Activated CD4-positive, alpha-beta T cell treated with anti-CD3 and anti-CD28 coated beads for 48 hours (primary cell): ENCODE measurements at regions not wholly inside any gene's neighbourhood (a gene's known extent, or its start where the extent isn't known, plus 50 kb on each side); places are given as distances from the start of the nearest gene placed in this dataset.
"Not testable (repeated sequence)": the region's sequence is repeated elsewhere in the genome, so short reads cannot be mapped to it uniquely, and the experiment has no call there.

Experiments used
- DNase-seq: peaks from one replicate; pipeline ENCODE4 v3.0.0-alpha.2; 2020

DNA sequence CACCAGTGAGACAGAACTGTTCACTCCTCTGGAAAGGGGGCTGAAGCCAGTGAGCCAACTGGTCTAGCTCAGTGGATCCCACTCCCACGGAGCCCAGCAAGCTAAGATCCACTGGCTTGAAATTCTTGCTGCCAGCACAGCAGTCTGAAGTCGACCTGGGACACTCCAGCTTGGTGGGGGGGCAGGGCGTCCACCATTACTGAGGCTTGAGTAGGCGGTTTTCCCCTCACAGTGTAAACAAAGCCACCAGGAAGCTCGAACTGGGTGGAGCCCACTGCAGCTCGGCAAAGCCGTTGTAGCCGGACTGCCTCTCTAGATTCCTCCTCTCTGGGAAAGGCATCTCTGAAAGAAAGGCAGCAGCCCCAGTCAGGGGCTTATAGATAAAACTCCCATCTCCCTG lies 52.3 kb upstream of the BBX start:
- DNase-seq: not testable (repeated sequence)
